ENCODE measurements at regions not wholly inside any gene's neighbourhood (a gene's known extent, or its start where the extent isn't known, plus 50 kb on each side); places are given as distances from the start of the nearest gene placed in this dataset.

- DNase-seq = no peak
Observed at GRCh38 chr2:220181165-220181564, 553.7 kb downstream of the SLC4A3 start.

GRCh38 chr2:220182790-220183189 is 555.4 kb downstream of the SLC4A3 start:
- DNase-seq = no peak

GRCh38 chr2:220185766-220186305 is 558.4 kb downstream of the SLC4A3 start:
- no peak for DNase-seq

- no peak for DNase-seq
Observed at GRCh38 chr2:220188031-220188430, 560.6 kb downstream of the SLC4A3 start.

- no peak for DNase-seq
Observed at GRCh38 chr2:220191031-220191430, 563.6 kb downstream of the SLC4A3 start.

GRCh38 chr2:220191737-220192136 is 564.3 kb downstream of the SLC4A3 start:
- no peak for DNase-seq

- DNase-seq = no peak
Observed at GRCh38 chr2:220192994-220193753, 565.7 kb downstream of the SLC4A3 start.

- no peak for DNase-seq
Observed at GRCh38 chr2:220194630-220195584, 567.5 kb downstream of the SLC4A3 start.

- DNase-seq = no peak
Observed at GRCh38 chr2:220198896-220199295, 571.5 kb downstream of the SLC4A3 start.

- no peak for DNase-seq
Observed at GRCh38 chr2:220202066-220202465, 574.6 kb downstream of the SLC4A3 start.

GRCh38 chr2:220209093-220209492 is 581.7 kb downstream of the SLC4A3 start:
- no peak for DNase-seq

- DNase-seq = no peak
Observed at GRCh38 chr2:220209751-220210150, 582.3 kb downstream of the SLC4A3 start.

GRCh38 chr2:220212296-220213080 is 585.1 kb downstream of the SLC4A3 start:
- DNase-seq = no peak

GRCh38 chr2:220215785-220216184 is 588.4 kb downstream of the SLC4A3 start:
- no peak for DNase-seq

GRCh38 chr2:220219371-220219770 is 591.9 kb downstream of the SLC4A3 start:
- no peak for DNase-seq

- no peak for DNase-seq
Observed at GRCh38 chr2:220220009-220220408, 592.6 kb downstream of the SLC4A3 start.

GRCh38 chr2:220221992-220222391 is 594.6 kb downstream of the SLC4A3 start:
- DNase-seq = no peak

- no peak for DNase-seq
Observed at GRCh38 chr2:220224691-220225543, 597.5 kb downstream of the SLC4A3 start.

- no peak for DNase-seq
Observed at GRCh38 chr2:220226076-220226475, 598.6 kb downstream of the SLC4A3 start.

GRCh38 chr2:220226546-220226945 is 599.1 kb downstream of the SLC4A3 start:
- DNase-seq = no peak

GRCh38 chr2:220227266-220227920 is 600.0 kb downstream of the SLC4A3 start:
- DNase-seq = no peak
